ENCODE measurements at regions not wholly inside any gene's neighbourhood (a gene's known extent, or its start where the extent isn't known, plus 50 kb on each side); places are given as distances from the start of the nearest gene placed in this dataset.

DNA sequence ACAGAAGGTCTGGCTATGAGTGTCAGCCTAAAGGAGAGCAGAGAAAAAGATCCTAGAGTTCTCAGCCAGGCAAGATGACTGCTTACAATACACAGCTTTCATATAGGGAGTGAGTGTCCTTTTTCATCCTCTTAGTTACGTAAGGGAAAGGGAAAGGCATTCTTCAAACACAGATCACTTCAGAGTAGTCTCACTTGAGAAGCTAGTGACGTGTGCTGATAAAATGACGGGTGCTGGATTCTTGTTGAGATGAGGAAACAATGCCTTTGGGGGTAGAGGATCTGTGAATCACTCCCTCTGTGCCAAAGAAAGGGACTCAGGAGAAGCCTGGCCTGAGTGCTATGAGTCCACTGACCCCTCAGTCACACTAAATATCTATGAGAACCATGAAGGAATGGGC is 117.3 kb downstream of the QRSL1 start:
- no peak overlapping the region for H3K4me3 Mint-ChIP-seq
- Histone ChIP-seq H2AFZ (replicated peaks) (no peak overlapping the region), H3K4me2 (no peak overlapping the region), H3K27ac (no peak overlapping the region), H3F3A (ENCODE audit: low read depth) (peaks cover 13% of the 10 kb centered on the region), H3K4me3 (no peak overlapping the region), H4K20me1 (ENCODE audit: low read depth) (no peaks in the 10 kb centered on the region), H3K36me3 (no peaks in the 10 kb centered on the region), H3K27me3 (no peaks in the 10 kb centered on the region), H3K9me3 (ENCODE audit: low read depth) (no peaks in the 10 kb centered on the region), H3K4me1 (peaks cover 13% of the 10 kb centered on the region), H3K79me2 (ENCODE audit: low read depth) (no peaks in the 10 kb centered on the region), H3K9ac (no peak overlapping the region)
- peaks cover 4% of the 10 kb centered on the region for H3K27me3 Mint-ChIP-seq (ENCODE audit: insufficient read depth, low read depth)
- H3K36me3 Mint-ChIP-seq = no peaks in the 10 kb centered on the region
- H3K9me3 Mint-ChIP-seq = peaks cover 7% of the 10 kb centered on the region
- H3K27ac Mint-ChIP-seq = no peak overlapping the region
- DNase-seq (ENCODE audit: low spot score) = no peak
- TF ChIP-seq, protein P1, sequence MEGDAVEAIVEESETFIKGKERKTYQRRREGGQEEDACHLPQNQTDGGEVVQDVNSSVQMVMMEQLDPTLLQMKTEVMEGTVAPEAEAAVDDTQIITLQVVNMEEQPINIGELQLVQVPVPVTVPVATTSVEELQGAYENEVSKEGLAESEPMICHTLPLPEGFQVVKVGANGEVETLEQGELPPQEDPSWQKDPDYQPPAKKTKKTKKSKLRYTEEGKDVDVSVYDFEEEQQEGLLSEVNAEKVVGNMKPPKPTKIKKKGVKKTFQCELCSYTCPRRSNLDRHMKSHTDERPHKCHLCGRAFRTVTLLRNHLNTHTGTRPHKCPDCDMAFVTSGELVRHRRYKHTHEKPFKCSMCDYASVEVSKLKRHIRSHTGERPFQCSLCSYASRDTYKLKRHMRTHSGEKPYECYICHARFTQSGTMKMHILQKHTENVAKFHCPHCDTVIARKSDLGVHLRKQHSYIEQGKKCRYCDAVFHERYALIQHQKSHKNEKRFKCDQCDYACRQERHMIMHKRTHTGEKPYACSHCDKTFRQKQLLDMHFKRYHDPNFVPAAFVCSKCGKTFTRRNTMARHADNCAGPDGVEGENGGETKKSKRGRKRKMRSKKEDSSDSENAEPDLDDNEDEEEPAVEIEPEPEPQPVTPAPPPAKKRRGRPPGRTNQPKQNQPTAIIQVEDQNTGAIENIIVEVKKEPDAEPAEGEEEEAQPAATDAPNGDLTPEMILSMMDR (IDR thresholded peaks at IDR 0.05) = no peak
- TF ChIP-seq EZH2phosphoT487 (IDR thresholded peaks at IDR 0.05) (no peak), EZH2 (IDR thresholded peaks at IDR 0.05) (no peak)
- H3K4me1 Mint-ChIP-seq = peaks cover 9% of the 10 kb centered on the region

DNA sequence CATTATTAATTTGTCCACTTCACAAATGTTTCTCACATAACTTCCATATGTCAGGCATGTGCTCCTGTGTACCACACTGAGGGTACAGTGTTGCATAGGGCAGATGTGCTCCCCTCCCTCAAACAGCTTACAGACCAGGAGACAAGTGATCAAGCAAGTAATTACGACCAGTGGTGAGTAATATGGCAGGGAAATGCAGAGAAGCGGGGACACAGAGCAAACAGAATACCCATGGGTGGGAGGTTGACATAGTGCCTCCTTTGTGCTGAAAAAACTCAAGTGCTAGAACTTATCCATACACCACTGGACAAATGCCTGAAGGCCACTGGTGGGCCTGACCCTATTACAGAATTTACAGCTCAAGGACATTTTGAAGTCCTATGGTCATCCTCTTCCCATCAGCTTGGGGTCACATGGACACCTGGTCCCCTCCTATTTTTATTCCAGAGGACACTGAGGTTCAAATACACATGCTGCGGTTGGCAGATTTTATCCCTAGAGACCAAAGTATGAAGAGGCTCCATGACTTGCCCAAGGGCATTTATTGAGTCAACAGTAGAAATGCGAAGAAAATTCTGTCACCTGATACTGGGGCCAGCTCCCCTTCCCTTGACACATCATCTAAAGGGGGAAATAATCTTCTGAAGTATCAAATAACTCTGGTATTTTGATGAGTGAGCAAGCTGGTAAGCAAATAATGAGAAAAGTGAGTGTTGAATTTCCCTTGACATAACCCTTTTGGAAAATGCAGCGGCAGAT is 116.6 kb downstream of the QRSL1 start:
- no peak overlapping the region for H2AFZ ChIP-seq (replicated peaks)
- no peak overlapping the region for H3K4me3 ChIP-seq
- H3K9me3 ChIP-seq (ENCODE audit: low read depth) = no peaks in the 10 kb centered on the region
- DNase-seq (ENCODE audit: low spot score) = no peak
- H3K27ac ChIP-seq = no peak overlapping the region
- no peak overlapping the region for H3K4me3 Mint-ChIP-seq
- H3K9ac ChIP-seq = no peak overlapping the region
- H3K4me1 Mint-ChIP-seq = peaks cover 9% of the 10 kb centered on the region
- no peaks in the 10 kb centered on the region for H3K36me3 ChIP-seq
- no peak overlapping the region for H3K27ac Mint-ChIP-seq
- H3K27me3 ChIP-seq = no peaks in the 10 kb centered on the region
- peaks cover 4% of the 10 kb centered on the region for H3K27me3 Mint-ChIP-seq (ENCODE audit: insufficient read depth, low read depth)
- H3K9me3 Mint-ChIP-seq = peaks cover 7% of the 10 kb centered on the region
- H3K36me3 Mint-ChIP-seq = no peaks in the 10 kb centered on the region
- H4K20me1 ChIP-seq (ENCODE audit: low read depth) = no peaks in the 10 kb centered on the region
- peaks cover 13% of the 10 kb centered on the region for H3F3A ChIP-seq (ENCODE audit: low read depth)
- TF ChIP-seq, protein P1 (IDR thresholded peaks at IDR 0.05) = no peak
- TF ChIP-seq EZH2 (IDR thresholded peaks at IDR 0.05) = no peak
- no peak for TF ChIP-seq EZH2phosphoT487 (IDR thresholded peaks at IDR 0.05)
- no peak overlapping the region for H3K4me2 ChIP-seq
- H3K4me1 ChIP-seq = peaks cover 13% of the 10 kb centered on the region
- H3K79me2 ChIP-seq (ENCODE audit: low read depth) = no peaks in the 10 kb centered on the region

DNA sequence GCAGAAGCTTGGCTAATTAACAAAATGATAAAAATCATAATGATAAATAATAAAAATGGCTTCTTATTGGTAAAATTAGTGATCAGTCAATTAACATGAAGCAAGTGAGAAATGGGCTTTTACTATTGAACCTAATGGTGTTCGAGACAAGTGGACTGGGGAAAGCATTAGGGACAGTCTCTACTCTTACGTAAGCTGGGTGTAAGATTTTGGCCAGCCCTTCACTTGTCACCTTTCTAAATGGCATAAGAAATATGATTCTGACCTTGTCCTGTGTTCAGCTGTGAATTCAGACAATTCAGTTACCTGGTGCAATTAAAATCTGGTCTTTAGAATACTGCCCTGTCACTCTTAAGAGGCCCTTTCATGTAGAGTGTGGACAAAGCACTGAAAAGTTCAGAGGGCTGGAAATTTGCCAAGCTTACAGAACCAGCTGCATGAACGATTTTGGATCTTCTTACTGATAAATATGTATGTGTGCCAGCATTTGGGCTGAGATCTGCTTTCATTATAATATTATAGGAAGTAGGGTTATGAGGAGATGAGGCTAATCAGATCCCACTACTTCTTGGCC is 115.9 kb downstream of the QRSL1 start:
- Histone ChIP-seq H3K79me2 (ENCODE audit: low read depth) (no peaks in the 10 kb centered on the region), H4K20me1 (ENCODE audit: low read depth) (no peaks in the 10 kb centered on the region), H3K4me2 (no peak overlapping the region), H2AFZ (replicated peaks) (no peak overlapping the region), H3K9ac (no peak overlapping the region), H3K27me3 (no peaks in the 10 kb centered on the region), H3K27ac (no peak overlapping the region), H3K4me3 (no peak overlapping the region), H3K36me3 (no peaks in the 10 kb centered on the region), H3F3A (ENCODE audit: low read depth) (peaks cover 13% of the 10 kb centered on the region), H3K4me1 (peaks cover 13% of the 10 kb centered on the region), H3K9me3 (ENCODE audit: low read depth) (no peaks in the 10 kb centered on the region)
- Mint-ChIP-seq H3K27me3 (ENCODE audit: insufficient read depth, low read depth) (peaks cover 4% of the 10 kb centered on the region), H3K9me3 (peaks cover 7% of the 10 kb centered on the region), H3K4me1 (peaks cover 9% of the 10 kb centered on the region), H3K27ac (no peak overlapping the region), H3K4me3 (no peak overlapping the region), H3K36me3 (no peaks in the 10 kb centered on the region)
- no peak for DNase-seq (ENCODE audit: low spot score)
- TF ChIP-seq EZH2 (IDR thresholded peaks at IDR 0.05) = no peak
- TF ChIP-seq, protein P1 (IDR thresholded peaks at IDR 0.05) = no peak
- TF ChIP-seq EZH2phosphoT487 (IDR thresholded peaks at IDR 0.05) = no peak

Measured in neural progenitor cell (in vitro differentiated cells).